AG08396 (cell line): ENCODE measurements at regions not wholly inside any gene's neighbourhood (a gene's known extent, or its start where the extent isn't known, plus 50 kb on each side); places are given as distances from the start of the nearest gene placed in this dataset.

Experiments used
- DNase-seq: peaks from one replicate; pipeline ENCODE4 v3.0.0; 2012; ENCODE audit warnings: low spot score, mixed read lengths

GRCh38 chr10:61842755-61843497 is 58.6 kb upstream of the ARID5B start:
- no peak for DNase-seq

- DNase-seq = no peak
Measured at GRCh38 chr10:61844116-61844822, 57.2 kb upstream of the ARID5B start.

- DNase-seq = no peak
Measured at GRCh38 chr10:61845196-61845949, 56.1 kb upstream of the ARID5B start.

DNA sequence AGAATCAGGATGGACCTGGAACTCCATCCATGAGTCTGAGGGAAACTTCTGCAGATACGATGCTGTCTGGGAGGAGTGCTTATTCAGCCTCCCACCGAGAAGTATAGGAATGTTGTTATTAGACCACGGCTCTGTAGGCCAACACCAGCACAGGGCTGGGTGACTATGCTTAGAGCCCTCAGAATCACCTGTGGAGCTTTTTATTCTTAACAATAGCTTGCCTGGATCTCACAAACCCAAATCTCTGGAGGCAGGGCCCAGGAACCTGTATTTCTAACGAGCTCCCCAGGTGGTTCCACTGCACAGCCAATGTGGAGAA is 55.6 kb upstream of the ARID5B start:
- no peak for DNase-seq

- DNase-seq = no peak
Measured at GRCh38 chr10:61846370-61847031, 55.0 kb upstream of the ARID5B start.

DNA sequence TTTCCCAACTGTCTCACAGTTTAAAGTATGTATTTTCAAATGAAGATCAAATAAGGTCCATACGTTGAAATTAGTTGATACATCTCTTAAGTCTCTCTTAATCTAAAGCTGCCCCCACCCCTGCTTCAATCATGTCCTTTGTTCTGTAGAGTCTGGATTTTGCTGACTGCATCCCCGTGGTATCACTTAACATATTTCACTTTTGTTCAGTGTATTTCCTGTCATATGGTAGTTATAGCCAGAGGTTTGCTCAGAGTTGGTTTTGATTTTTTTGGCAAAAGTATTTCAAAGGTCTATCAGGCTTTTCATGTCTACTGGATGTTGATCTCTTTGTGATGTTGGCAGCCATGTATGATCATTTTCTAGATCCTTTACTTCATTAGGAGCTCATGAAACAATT is 54.4 kb upstream of the ARID5B start:
- no peak for DNase-seq

GRCh38 chr10:61847640-61848039 is 53.9 kb upstream of the ARID5B start:
- no peak for DNase-seq

- DNase-seq = no peak
Measured at GRCh38 chr10:61850376-61850775, 51.1 kb upstream of the ARID5B start.
